Ishikawa (cell line): ENCODE measurements at regions not wholly inside any gene's neighbourhood (a gene's known extent, or its start where the extent isn't known, plus 50 kb on each side); places are given as distances from the start of the nearest gene placed in this dataset.

Source experiments
- CEBPB ChIP-seq: IDR thresholded peaks from 2 replicates; pipeline ENCODE4 v1.6.1; 2012
- CREB1 ChIP-seq: IDR thresholded peaks from 2 replicates; pipeline ENCODE4 v1.6.1; 2012; ENCODE audit warnings: low read depth
- EGR1 ChIP-seq: IDR thresholded peaks from 2 replicates; pipeline ENCODE4 v1.6.1; 2012
- EP300 ChIP-seq: IDR thresholded peaks from 2 replicates; pipeline ENCODE4 v1.6.1; 2012; ENCODE audit warnings: borderline replicate concordance
- FOXM1 ChIP-seq: IDR thresholded peaks from 2 replicates; pipeline ENCODE4 v1.6.1; 2012; ENCODE audit warnings: low read depth, borderline replicate concordance
- MAX ChIP-seq: IDR thresholded peaks from 2 replicates; pipeline ENCODE4 v1.6.1; 2012
- NFIC ChIP-seq: IDR thresholded peaks from 2 replicates; pipeline ENCODE4 v1.6.1; 2012
- RAD21 ChIP-seq: IDR thresholded peaks from 2 replicates; pipeline ENCODE4 v1.6.1; 2012; ENCODE audit warnings: low read depth
- REST ChIP-seq: IDR thresholded peaks from 2 replicates; pipeline ENCODE4 v1.6.1; 2012; ENCODE audit warnings: low read depth, mild to moderate bottlenecking
- TAF1 ChIP-seq: IDR thresholded peaks from 2 replicates; pipeline ENCODE4 v1.6.1; 2012; ENCODE audit warnings: low read depth, mild to moderate bottlenecking
- TCF12 ChIP-seq: IDR thresholded peaks from 2 replicates; pipeline ENCODE4 v1.6.1; 2012; ENCODE audit warnings: low read depth
- TEAD4 ChIP-seq: IDR thresholded peaks from 2 replicates; pipeline ENCODE4 v1.6.1; 2012
- USF1 ChIP-seq: IDR thresholded peaks from 2 replicates; pipeline ENCODE4 v1.6.1; 2012
- YY1 ChIP-seq: IDR thresholded peaks from 2 replicates; pipeline ENCODE4 v1.6.1; 2012; ENCODE audit warnings: low read depth
- ZBTB7A ChIP-seq: IDR thresholded peaks from 2 replicates; pipeline ENCODE4 v1.6.1; 2012; ENCODE audit warnings: low read depth

- TF ChIP-seq REST (no peak), RAD21 (no peak), MAX (no peak), ZBTB7A (no peak), EGR1 (no peak), YY1 (no peak), EP300 (no peak), CEBPB (no peak), USF1 (no peak), NFIC (no peak), TEAD4 (no peak), CREB1 (no peak), TCF12 (no peak), FOXM1 (no peak), TAF1 (no peak)
These were observed 237.7 kb downstream of the FOXA2 start for GRCh38 chr20:22346716-22347115.

- TF ChIP-seq USF1 (no peak), YY1 (no peak), NFIC (no peak), EGR1 (no peak), RAD21 (no peak), TAF1 (no peak), MAX (no peak), FOXM1 (no peak), REST (no peak), EP300 (no peak), ZBTB7A (no peak), TEAD4 (no peak)
These were observed 240.8 kb downstream of the FOXA2 start for GRCh38 chr20:22343612-22344011.

GRCh38 chr20:22342410-22342809 lies 242.0 kb downstream of the FOXA2 start:
- TF ChIP-seq TCF12 (no peak), RAD21 (no peak), CREB1 (no peak), TAF1 (no peak), EGR1 (no peak), TEAD4 (no peak)

- TF ChIP-seq RAD21 (no peak), TCF12 (no peak), TAF1 (no peak), ZBTB7A (no peak), MAX (no peak), EP300 (no peak), EGR1 (no peak), CEBPB (no peak), FOXM1 (no peak), USF1 (no peak), NFIC (no peak), TEAD4 (no peak), REST (no peak), YY1 (no peak), CREB1 (no peak)
These were observed 242.9 kb downstream of the FOXA2 start for GRCh38 chr20:22341508-22341907.
